ENCODE measurements at regions not wholly inside any gene's neighbourhood (a gene's known extent, or its start where the extent isn't known, plus 50 kb on each side); places are given as distances from the start of the nearest gene placed in this dataset.

- no peak for DNase-seq (ENCODE audit: extremely low read depth in 1 of 11, low read depth in 9 of 11, low spot score in 4 of 11)
Measured at GRCh38 chr2:128552141-128552805, 233.6 kb upstream of the HS6ST1 start.

- no peak for DNase-seq (ENCODE audit: extremely low read depth in 1 of 11, low read depth in 9 of 11, low spot score in 4 of 11)
Measured at GRCh38 chr2:128552806-128553551, 234.3 kb upstream of the HS6ST1 start.

- no peak for DNase-seq (ENCODE audit: extremely low read depth in 1 of 11, low read depth in 9 of 11, low spot score in 4 of 11)
Measured at GRCh38 chr2:128554151-128554769, 235.6 kb upstream of the HS6ST1 start.

- DNase-seq (ENCODE audit: extremely low read depth in 1 of 11, low read depth in 9 of 11, low spot score in 4 of 11), result no peak
Measured at GRCh38 chr2:128555433-128555832, 236.8 kb upstream of the HS6ST1 start.

GRCh38 chr2:128556089-128556488 is 237.4 kb upstream of the HS6ST1 start:
- no peak for DNase-seq (ENCODE audit: extremely low read depth in 1 of 11, low read depth in 9 of 11, low spot score in 4 of 11)

- no peak for DNase-seq (ENCODE audit: extremely low read depth in 1 of 11, low read depth in 9 of 11, low spot score in 4 of 11)
Measured at GRCh38 chr2:128556633-128557032, 238.0 kb upstream of the HS6ST1 start.

GRCh38 chr2:128557069-128557468 is 238.4 kb upstream of the HS6ST1 start:
- DNase-seq (ENCODE audit: extremely low read depth in 1 of 11, low read depth in 9 of 11, low spot score in 4 of 11), result no peak

- DNase-seq (ENCODE audit: extremely low read depth in 1 of 11, low read depth in 9 of 11, low spot score in 4 of 11), result no peak
Measured at GRCh38 chr2:128557831-128558241, 239.2 kb upstream of the HS6ST1 start.

GRCh38 chr2:128558441-128558840 is 239.8 kb upstream of the HS6ST1 start:
- no peak for DNase-seq (ENCODE audit: extremely low read depth in 1 of 11, low read depth in 9 of 11, low spot score in 4 of 11)

- DNase-seq (ENCODE audit: extremely low read depth in 1 of 11, low read depth in 9 of 11, low spot score in 4 of 11), result no peak
Measured at GRCh38 chr2:128558895-128559532, 240.3 kb upstream of the HS6ST1 start.

GRCh38 chr2:128559533-128560515 is 241.2 kb upstream of the HS6ST1 start:
- DNase-seq (ENCODE audit: extremely low read depth in 1 of 11, low read depth in 9 of 11, low spot score in 4 of 11), result no peak

GRCh38 chr2:128560718-128561117 is 242.1 kb upstream of the HS6ST1 start:
- no peak for DNase-seq (ENCODE audit: extremely low read depth in 1 of 11, low read depth in 9 of 11, low spot score in 4 of 11)

- no peak for DNase-seq (ENCODE audit: extremely low read depth in 1 of 11, low read depth in 9 of 11, low spot score in 4 of 11)
Measured at GRCh38 chr2:128562471-128563347, 244.0 kb upstream of the HS6ST1 start.

GRCh38 chr2:128563348-128563687 is 244.7 kb upstream of the HS6ST1 start:
- peak in 2 of 11 donors; percentile 16 to 35 for DNase-seq (ENCODE audit: extremely low read depth in 1 of 11, low read depth in 9 of 11, low spot score in 4 of 11)

- no peak for DNase-seq (ENCODE audit: extremely low read depth in 1 of 11, low read depth in 9 of 11, low spot score in 4 of 11)
Measured at GRCh38 chr2:128564131-128564530, 245.5 kb upstream of the HS6ST1 start.

- no peak for DNase-seq (ENCODE audit: extremely low read depth in 1 of 11, low read depth in 9 of 11, low spot score in 4 of 11)
Measured at GRCh38 chr2:128564551-128564950, 245.9 kb upstream of the HS6ST1 start.

GRCh38 chr2:128565441-128565840 is 246.8 kb upstream of the HS6ST1 start:
- no peak for DNase-seq (ENCODE audit: extremely low read depth in 1 of 11, low read depth in 9 of 11, low spot score in 4 of 11)

GRCh38 chr2:128566671-128567070 is 248.0 kb upstream of the HS6ST1 start:
- no peak for DNase-seq (ENCODE audit: extremely low read depth in 1 of 11, low read depth in 9 of 11, low spot score in 4 of 11)
